Coronary artery (tissue), 2 donors: ENCODE measurements at regions not wholly inside any gene's neighbourhood (a gene's known extent, or its start where the extent isn't known, plus 50 kb on each side); places are given as distances from the start of the nearest gene placed in this dataset.
A peak's percentile ranks its signal among the peaks of the same experiment; 100 is the strongest.

ENCODE experiments used
- DNase-seq: peaks from one replicate; pipeline ENCODE4 v3.0.0-alpha.2; 2017; ENCODE audit warnings: low spot score
- H3K27ac ChIP-seq, 2 donors: fragments of 200-600 bp; sonication (generic); one replicate each; pipeline ENCODE4 v1.5.1; 2016 to 2019
- H3K4me3 ChIP-seq: fragments of 200-600 bp; sonication (generic); 2 replicates; pipeline ENCODE4 v1.5.1; 2016; ENCODE audit warnings: mild to moderate bottlenecking, moderate library complexity
- CTCF ChIP-seq: fragments of 200-600 bp; sonication (generic); IDR thresholded peaks from one replicate; pipeline ENCODE4 v1.5.1; 2019; ENCODE audit warnings: antibody characterized with exemption

- no peak overlapping the region for H3K27ac ChIP-seq
- no peak overlapping the region for H3K4me3 ChIP-seq
- DNase-seq, result peak; percentile 46
- no peak for TF ChIP-seq CTCF
Measured at GRCh38 chr1:29517251-29518086, 281.1 kb downstream of the PTPRU start.

GRCh38 chr1:29516063-29516820 is 279.9 kb downstream of the PTPRU start:
- peak; percentile 35 for DNase-seq
- Histone ChIP-seq H3K27ac (no peak overlapping the region), H3K4me3 (no peak overlapping the region)
- no peak for TF ChIP-seq CTCF

GRCh38 chr1:29515170-29515955 is 279.0 kb downstream of the PTPRU start:
- no peak overlapping the region for H3K4me3 ChIP-seq
- no peak for TF ChIP-seq CTCF
- peak; percentile 14 for DNase-seq
- no peak overlapping the region for H3K27ac ChIP-seq

GRCh38 chr1:29514361-29515169 is 278.2 kb downstream of the PTPRU start:
- Histone ChIP-seq H3K27ac (no peak overlapping the region), H3K4me3 (no peak overlapping the region)
- no peak for TF ChIP-seq CTCF
- peak; percentile 38 for DNase-seq

GRCh38 chr1:29513357-29513756 is 277.0 kb downstream of the PTPRU start:
- no peak overlapping the region for H3K27ac ChIP-seq
- no peak for TF ChIP-seq CTCF
- DNase-seq, result peak; percentile 52
- H3K4me3 ChIP-seq, result no peak overlapping the region

GRCh38 chr1:29511436-29511835 is 275.1 kb downstream of the PTPRU start:
- DNase-seq, result peak; percentile 24
- H3K27ac ChIP-seq, result no peak overlapping the region
- no peak overlapping the region for H3K4me3 ChIP-seq
- TF ChIP-seq CTCF, result no peak
